Middle frontal gyrus (tissue), 1 donor: ENCODE measurements at regions not wholly inside any gene's neighbourhood (a gene's known extent, or its start where the extent isn't known, plus 50 kb on each side); places are given as distances from the start of the nearest gene placed in this dataset.
"Not testable (repeated sequence)": the region's sequence is repeated elsewhere in the genome, so short reads cannot be mapped to it uniquely, and the experiment has no call there.

Experiments
- DNase-seq: peaks from one replicate; pipeline ENCODE4 v3.0.0-alpha.2; 2015; ENCODE audit warnings: low spot score; ENCODE audit errors: extremely low spot score

DNA sequence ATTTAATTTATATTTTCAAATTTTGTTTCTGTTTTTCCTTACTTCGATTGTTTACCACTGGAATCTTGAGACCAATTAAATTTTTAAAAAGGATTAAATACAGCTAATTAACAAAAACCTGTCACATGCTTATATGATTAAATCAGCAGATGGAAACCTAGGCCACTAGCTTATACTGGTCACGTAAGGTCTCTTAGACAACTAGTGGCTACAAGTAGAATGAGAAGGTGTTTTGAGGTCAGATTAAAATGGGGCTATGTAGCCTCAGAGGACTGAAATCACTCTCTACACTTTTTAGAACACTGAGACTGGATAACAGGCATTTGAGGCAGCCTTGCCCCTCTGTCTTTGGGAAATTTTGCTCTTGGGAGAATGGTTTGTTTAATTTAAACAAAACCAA is 246.5 kb upstream of the ONECUT1 start:
- no peak for DNase-seq

DNA sequence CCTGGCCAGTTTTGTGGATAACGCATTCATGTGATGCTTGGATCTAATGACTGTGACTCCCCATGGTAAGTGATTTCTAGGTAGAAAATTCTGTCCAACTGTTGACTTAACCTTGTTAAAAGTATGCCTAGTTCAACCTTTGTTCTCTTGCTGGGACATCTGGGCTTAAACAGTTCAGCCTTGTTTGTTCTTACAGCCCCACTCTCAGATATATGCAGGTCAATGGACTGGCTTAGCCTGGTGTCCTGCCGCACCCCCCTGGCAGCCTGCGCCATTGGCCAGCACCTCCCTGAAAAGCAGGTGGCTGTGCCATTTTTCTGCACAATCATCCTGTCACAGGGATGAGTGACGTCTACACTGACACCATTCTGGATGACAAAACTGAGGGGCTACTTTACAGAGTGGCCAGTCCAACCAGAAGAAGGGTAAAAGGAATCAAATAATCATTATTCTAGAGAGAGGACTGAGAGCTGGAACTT is 244.7 kb upstream of the ONECUT1 start:
- no peak for DNase-seq

DNA sequence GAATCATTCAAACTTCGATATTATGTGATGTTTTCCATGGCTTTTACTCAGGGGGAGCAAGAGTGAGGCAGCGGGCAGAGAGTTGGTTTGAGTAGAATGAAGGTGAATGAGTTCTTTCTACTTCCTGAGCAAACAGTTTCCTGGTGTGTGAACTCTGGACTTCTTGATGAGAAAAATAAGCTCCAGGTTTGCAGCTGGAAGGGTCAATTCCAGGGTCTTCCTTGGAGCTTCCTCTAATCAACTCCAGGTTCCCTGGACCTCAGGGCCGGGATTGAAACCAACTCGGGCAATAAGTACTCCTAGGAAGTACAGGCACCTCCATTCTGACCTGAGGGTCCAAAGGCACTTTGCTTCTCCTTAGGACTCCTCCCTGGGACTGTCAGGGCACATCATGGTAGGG is 243.6 kb upstream of the ONECUT1 start:
- no peak for DNase-seq

- DNase-seq: no peak
Observed at GRCh38 chr15:53031469-53031868, 241.3 kb upstream of the ONECUT1 start.

GRCh38 chr15:53022788-53023187 is 232.7 kb upstream of the ONECUT1 start:
- DNase-seq: no peak

DNA sequence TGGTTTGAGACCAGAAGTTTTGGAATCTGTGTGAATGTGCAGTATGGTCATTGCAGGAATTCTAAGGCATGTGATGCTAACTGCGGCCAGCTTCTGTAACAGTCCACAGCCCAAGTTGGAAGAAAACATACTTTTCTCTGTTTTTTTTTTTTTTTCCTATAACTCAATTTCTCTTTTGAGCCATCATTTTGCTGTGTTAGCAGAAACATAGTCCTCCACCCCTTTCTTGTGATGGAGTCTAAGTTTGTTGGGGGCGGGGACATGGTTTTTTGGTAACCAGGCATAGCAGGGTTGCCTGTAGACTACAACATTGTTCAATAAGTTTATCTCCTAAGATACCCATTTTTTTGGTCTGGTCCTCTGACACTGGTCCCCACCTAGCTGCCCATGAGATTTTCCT is 223.2 kb upstream of the ONECUT1 start:
- DNase-seq: no peak

GRCh38 chr15:53011779-53012178 is 221.6 kb upstream of the ONECUT1 start:
- not testable (repeated sequence) for DNase-seq

GRCh38 chr15:53009093-53009492 is 219.0 kb upstream of the ONECUT1 start:
- no peak for DNase-seq

GRCh38 chr15:53000409-53000808 is 210.3 kb upstream of the ONECUT1 start:
- no peak for DNase-seq

DNA sequence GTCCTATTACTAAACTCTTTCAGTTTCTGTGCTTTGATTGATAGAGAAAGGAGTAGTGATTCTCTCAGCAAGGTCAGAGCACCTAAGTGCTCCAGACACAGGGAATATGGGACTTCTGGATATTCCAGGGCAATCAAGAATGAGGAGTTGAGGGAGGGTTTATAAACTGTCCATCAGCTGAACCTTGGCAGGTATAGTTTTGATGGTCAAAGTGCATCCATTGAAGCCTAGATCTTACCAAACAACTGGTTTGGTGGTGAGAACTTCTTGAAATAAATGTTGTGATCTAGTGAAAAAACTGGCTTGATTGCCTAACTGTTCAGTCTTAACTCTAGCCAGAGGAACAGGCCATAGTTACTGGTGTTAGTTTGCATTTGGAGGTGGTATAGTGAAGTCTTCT is 207.0 kb upstream of the ONECUT1 start:
- no peak for DNase-seq

DNA sequence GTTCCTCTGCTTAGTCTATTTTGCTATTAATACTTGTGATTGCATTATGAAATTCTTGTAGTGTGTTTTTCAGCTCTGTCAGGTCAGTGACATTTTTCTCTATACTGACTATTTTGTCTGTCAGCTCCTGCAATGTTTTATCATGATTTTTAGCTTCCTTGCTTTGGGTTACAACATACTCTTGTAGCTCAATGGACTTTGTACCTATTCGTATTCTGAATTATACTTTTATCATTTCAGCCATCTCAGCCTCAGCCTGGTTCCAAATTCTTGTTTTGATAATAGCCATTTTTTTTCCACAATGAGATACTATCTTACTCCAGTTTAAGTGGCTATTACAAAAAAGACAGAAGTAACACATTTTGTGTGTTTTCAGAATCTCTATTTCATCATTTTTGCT is 204.2 kb upstream of the ONECUT1 start:
- DNase-seq: no peak

DNA sequence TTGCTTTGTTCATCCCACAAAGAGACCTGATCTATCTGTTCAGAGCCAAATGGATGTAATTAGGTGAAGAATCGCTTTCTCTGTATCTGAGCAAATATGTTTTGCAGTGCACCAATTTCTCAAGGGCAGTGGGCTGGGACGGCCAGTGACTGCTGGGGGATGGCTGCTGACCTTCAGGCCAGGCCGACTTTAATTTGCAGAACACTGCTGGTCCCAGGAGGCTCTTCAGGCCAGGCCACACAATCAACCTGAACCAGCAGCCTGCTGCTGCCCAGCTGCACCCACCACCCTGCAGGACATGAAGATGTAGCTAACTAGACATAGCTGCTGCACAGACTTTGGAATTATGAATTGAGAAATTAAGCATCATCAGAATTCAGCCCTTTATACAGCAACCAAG is 194.4 kb upstream of the ONECUT1 start:
- no peak for DNase-seq

GRCh38 chr15:52980446-52980845 is 190.3 kb upstream of the ONECUT1 start:
- DNase-seq: no peak

DNA sequence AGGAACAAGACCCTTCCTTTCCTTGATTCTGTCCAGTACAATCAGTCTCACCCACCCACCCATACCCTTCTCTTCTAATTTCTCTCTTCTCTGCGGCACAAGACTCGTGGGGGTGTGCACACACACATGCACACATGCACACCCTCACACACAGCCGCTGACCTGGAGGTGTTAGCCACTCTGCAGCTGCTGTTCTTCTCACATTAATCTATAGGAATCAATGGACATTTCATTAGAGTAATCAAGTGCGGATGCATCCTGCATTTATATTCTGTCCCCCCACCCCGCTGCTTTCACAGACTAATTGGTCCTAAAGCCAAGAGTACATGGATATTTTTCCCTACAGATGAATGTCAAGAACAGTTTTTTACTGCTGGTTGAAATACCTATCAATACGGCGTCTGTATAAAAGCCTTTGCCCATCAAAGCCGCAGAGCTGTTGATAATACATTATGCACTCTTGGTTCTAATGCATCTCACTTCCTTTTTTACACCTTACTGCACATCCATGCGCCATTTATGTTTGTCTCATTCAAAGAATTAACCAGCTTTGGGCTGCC is 186.5 kb upstream of the ONECUT1 start:
- DNase-seq: no peak

DNA sequence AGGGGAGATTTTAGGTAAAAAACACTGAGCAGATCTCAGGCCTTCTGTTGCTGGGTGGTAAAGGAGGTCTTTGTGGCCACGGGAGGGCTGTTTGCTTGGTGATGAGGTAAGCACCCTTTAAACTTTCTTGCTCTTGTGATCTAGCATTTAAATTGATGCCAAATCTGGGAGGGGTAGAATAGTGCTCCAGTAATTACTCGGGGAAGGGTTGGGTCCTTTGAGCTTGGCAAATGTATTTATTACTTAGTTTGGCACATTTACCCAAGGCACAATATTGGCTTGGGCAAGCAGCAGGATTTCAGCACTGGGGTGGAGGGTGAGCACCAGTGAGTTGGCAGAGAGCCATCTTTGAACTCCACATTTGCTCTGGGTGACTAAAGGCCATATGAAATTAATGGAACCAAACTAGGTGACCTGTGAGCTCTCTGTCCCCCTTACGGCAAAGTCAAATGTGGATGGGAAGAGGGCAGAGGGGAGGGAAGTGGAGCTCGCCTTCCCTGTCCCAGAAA is 185.9 kb upstream of the ONECUT1 start:
- no peak for DNase-seq

DNA sequence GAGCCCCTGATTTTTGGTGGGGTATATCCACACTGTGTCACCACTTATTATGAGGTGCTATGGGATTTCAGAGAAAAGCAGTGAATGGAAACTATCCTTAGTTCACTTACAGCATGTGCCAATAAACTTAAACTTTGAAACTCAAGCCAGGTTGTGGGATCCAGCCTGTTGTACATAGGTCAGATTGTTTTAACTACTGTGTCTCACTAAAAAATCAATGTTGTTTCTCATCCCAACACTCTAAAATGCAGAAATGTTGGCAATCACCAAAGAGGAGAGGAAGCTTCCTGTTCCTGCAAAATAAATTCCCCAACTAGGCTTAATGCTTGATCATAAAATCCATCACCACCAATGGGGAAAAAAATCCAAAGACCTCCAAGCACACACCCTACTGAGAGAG is 173.7 kb upstream of the ONECUT1 start:
- DNase-seq: no peak

DNA sequence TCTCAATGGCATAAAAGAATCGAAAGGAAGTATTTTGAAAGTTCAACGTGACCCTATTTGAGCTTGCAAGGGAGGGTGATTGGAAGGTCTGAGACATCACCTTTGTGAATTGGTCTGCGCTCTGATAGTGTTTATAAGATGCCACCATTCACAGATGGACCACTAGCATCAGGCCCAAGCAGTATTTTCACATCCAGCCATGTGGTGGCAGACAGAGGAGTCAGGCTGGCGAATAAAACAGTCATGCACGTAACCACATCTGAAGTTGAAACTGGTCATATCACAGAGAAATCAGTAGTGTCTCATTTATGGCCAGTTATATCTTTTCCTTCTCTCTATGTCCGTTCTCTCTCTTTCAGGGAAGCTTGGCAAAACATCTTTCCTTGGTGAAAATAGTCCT is 170.1 kb upstream of the ONECUT1 start:
- DNase-seq: no peak

DNA sequence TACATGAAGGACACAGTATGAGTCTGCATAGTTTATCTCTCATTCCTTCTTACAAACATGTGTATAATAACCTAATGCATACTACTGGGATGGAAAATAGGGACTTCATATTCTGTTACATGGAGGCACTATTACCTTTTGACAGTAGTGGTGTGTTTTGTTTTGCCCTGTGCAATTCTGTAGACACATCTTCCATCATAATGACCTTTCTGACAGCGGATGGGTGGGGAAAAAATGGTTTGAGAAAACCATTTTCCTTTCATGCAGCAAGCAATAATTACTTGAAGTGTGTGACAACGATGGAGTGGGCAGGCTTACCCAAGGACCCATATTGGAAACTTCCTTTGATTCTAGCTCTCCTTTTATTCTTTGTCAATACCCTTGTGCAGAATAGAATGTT is 153.6 kb upstream of the ONECUT1 start:
- DNase-seq: no peak

DNA sequence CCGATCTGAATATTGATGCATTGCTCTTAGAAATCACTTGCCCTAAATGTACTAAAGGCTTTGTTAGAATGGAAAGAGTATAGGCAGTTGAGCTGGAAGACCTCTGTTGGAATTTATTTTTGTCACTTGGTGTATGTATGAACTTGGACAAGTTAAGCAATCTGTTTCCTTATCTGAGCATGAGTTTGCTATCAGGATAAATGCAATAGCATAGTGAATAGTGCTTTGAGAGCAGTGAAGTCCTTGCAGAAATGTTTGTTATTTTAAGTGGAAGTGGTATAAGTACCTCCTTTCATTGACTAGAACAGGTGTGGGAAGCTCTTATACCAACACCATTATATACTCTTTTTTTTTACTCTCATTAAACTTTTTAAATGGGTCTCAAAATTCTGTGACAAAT is 146.4 kb upstream of the ONECUT1 start:
- DNase-seq: no peak

DNA sequence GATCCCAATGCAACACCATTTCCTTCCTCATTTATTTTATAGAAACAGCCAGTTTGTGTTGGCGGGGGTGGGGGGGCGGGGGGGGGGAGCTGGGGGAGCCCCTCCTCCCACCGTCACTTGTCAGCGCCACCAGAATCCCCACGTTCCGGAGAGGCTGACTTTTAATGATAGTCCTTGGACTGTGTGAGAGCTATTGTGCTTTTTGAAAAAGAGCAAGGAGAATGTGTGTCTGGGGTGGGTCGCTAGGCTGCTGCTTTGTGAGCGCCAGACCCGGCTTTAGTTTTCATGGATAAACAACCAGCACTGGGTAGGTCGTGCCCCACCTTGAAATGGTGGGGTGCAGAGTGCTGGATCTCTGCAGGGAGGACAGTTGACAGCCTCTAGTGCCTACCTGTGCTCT is 135.0 kb upstream of the ONECUT1 start:
- DNase-seq: no peak

DNA sequence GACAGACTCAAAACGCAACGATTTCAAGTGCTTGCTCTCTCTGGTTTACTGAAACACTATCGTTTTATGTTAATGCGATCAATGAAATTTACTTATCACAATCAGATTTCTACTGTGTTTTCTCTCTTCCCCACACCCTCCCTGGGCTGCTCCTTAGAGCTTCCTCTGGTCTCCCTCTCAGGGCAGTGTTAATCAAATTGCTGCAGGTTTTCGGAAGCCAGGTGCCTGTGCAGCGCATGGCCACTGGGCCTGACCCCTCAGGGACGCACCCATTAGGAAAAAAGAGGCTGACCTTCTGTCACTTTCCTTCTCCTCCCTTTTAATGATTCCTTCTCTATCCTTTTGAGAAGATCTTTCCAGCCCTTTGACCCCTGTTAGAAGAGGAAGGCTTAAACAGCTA is 134.5 kb upstream of the ONECUT1 start:
- no peak for DNase-seq

DNA sequence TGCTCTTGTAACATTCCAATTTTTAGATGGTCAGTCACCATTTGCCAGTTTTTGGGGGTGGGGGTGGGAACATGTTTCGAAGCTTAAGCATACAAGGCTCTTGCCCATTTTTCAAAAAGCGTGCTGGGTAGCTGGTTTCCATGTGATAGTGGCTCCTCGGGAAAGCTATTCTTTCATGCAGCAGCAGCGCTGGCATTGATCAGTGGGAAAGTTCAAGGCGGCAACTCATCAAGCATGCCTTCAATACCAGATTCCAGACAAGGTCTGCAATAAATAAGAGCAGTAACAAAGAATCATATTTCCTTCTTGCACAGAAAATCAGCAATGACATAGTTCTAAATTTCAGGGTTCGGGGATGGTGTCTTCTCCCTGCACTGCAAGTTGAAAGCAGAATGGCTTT is 133.5 kb upstream of the ONECUT1 start:
- no peak for DNase-seq

DNA sequence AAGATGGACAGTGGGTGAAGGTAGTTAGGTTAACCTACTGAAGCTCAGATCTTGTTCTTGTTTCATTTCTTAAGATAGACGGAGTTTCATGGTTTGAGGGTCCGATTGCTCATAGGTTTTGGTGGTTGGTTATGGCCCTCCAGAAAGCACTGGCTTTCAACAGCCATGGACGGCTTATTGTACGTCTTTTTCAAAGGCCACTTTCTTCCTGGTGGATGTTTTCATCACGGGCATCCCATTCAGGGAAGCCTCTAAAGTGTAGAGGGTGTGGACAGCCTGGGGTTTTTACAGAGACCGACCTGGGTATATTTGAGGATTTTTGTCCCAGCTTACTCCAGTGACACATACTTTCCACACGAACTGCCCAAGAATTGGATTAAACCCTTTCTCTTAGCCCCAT is 132.7 kb upstream of the ONECUT1 start:
- no peak for DNase-seq

DNA sequence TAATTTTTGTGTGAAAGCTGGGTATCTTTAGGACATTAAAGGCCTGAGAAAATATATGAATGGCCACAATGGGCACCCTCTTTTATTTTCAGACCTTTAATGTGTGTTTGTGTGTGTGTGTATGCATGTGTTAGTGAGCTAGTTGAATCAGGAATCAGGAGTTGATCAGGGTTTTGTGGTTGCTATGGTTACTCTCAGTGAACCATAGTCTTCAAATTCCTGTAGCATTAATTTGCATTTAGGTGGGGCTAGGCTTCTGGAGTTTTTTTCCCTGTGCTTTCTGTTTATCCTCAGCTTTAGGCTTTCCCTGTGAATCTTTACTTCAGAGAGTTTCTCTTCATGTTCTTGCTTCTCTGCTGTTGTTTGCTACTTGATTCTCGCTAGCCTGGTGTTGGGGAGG is 122.0 kb upstream of the ONECUT1 start:
- no peak for DNase-seq
